ENCODE measurements at regions not wholly inside any gene's neighbourhood (a gene's known extent, or its start where the extent isn't known, plus 50 kb on each side); places are given as distances from the start of the nearest gene placed in this dataset.

DNA sequence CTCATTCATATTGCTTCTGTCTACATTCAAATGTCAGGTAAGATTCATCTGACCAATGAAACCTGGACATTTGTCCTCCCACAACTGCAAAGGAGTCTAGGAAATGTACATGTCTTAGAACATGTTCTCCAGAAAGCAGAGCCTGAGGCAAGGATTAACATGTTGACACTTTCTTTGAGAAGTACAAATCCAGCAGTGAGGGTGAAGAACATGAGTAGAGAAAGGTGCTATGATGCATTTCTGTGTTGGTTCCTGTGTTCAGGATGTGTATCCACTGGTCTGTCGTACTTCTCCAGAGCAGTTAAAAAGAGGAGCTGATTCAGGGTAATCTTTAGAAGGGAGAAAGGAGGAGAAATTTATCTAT, 146.0 kb upstream of the AGR3 start (continued):
- TF ChIP-seq KDM4A (IDR thresholded peaks at IDR 0.05; ENCODE audit: low read depth, low read length, severe bottlenecking) (no peak), EGR1 (IDR thresholded peaks at IDR 0.05; ENCODE audit: borderline replicate concordance, low read depth, low read length) (no peak)
